ENCODE measurements at regions not wholly inside any gene's neighbourhood (a gene's known extent, or its start where the extent isn't known, plus 50 kb on each side); places are given as distances from the start of the nearest gene placed in this dataset.

- intact Hi-C loops (cut with micrococcal nuclease) (no loop called here), in situ Hi-C loops (cut with MboI) (no loop called here)
- H4K20me1 ChIP-seq (replicated peaks; ENCODE audit: control insufficient read depth, insufficient read depth, low read length) = no peaks in the 10 kb centered on the region
- FAIRE-seq (no peak), ATAC-seq (no peak), DNase-seq (ENCODE audit: extremely low read depth in 1 of 4, low spot score in 3 of 4) (no peak)
- no peaks in the 10 kb centered on the region for H3K9me3 ChIP-seq (replicated peaks; ENCODE audit: control insufficient read depth, insufficient read depth, low read depth, low read length)
- ChIA-PET CTCF (ENCODE audit: low intra/inter-chr PET ratio) (no interaction called here), POLR2A (interaction anchor here (0.6 to 1.0 kb wide), 2 partner anchors 24 to 81 kb away, joined by 3 to 4 read pairs; no protein-coding TSS in a partner anchor)
- H3K27ac ChIP-seq (ENCODE audit: extremely low read depth, low read depth, low read length) = no peak overlapping the region
- no peak overlapping the region for H3K4me3 ChIP-seq
- no peak overlapping the region for H2AFZ ChIP-seq (ENCODE audit: low read depth, low read length)
- 43% methylated on average over 6 of the region's 6 CpGs for WGBS (ENCODE audit: insufficient coverage, low coverage, missing lambda C conversion rate)
- H3K9ac ChIP-seq (ENCODE audit: insufficient read depth in 1 of 2, low read depth in 2 of 2, low read length in 2 of 2) = no peak overlapping the region
- peaks cover 0 to 25% of the 10 kb centered on the region in 2 experiments; a peak in 2 of 5 replicates for H3K27me3 ChIP-seq (ENCODE audit: control insufficient read depth in 2 of 2, insufficient read depth in 2 of 2, low read length in 2 of 2)
- no peaks in the 10 kb centered on the region for H3K79me2 ChIP-seq (ENCODE audit: control insufficient read depth, insufficient read depth, low read length)
- no peaks in the 10 kb centered on the region for H3K36me3 ChIP-seq (ENCODE audit: control insufficient read depth, insufficient read depth, low read length)
- peaks cover 11 to 29% of the 10 kb centered on the region in 2 experiments for H3K4me1 ChIP-seq (replicated peaks in 1 of 2; ENCODE audit: control insufficient read depth in 2 of 2, insufficient read depth in 2 of 2, low read length in 2 of 2)
- no TSS peak for BruUV-seq (replicated peaks)
- no peak overlapping the region for H3K4me2 ChIP-seq (ENCODE audit: insufficient read depth, low read length)
- H3K9me1 ChIP-seq (ENCODE audit: control insufficient read depth, insufficient read depth, low read length) = peaks cover 9% of the 10 kb centered on the region
- TF ChIP-seq HOXB6 (CRISPR knock-in tag; IDR thresholded peaks at IDR 0.05; ENCODE audit: borderline replicate concordance) (no peak), MCM5 (IDR thresholded peaks at IDR 0.05; ENCODE audit: low read depth) (no peak), PHF8 (IDR thresholded peaks at IDR 0.05; ENCODE audit: borderline replicate concordance, low read length) (no peak), ZNF830 (CRISPR knock-in tag; IDR thresholded peaks at IDR 0.05) (no peak), ZEB2 (IDR thresholded peaks at IDR 0.05) (no peak), EZH2 (IDR thresholded peaks at IDR 0.05; ENCODE audit: borderline replicate concordance, low read depth, low read length) (no peak), FIP1L1 (IDR thresholded peaks at IDR 0.05; ENCODE audit: low read depth, low read length, poor library complexity, severe bottlenecking) (no peak), NELFE (IDR thresholded peaks at IDR 0.05; ENCODE audit: insufficient read depth, insufficient read length) (no peak), HCFC1 (IDR thresholded peaks at IDR 0.05; ENCODE audit: low read depth, low read length) (no peak)
- TF ChIP-seq, protein P1, sequence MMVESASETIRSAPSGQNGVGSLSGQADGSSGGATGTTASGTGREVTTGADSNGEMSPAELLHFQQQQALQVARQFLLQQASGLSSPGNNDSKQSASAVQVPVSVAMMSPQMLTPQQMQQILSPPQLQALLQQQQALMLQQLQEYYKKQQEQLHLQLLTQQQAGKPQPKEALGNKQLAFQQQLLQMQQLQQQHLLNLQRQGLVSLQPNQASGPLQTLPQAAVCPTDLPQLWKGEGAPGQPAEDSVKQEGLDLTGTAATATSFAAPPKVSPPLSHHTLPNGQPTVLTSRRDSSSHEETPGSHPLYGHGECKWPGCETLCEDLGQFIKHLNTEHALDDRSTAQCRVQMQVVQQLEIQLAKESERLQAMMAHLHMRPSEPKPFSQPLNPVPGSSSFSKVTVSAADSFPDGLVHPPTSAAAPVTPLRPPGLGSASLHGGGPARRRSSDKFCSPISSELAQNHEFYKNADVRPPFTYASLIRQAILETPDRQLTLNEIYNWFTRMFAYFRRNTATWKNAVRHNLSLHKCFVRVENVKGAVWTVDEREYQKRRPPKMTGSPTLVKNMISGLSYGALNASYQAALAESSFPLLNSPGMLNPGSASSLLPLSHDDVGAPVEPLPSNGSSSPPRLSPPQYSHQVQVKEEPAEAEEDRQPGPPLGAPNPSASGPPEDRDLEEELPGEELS (CRISPR knock-in tag; IDR thresholded peaks at IDR 0.05; ENCODE audit: borderline replicate concordance) = no peak
Measured at GRCh38 chr6:3908961-3909360, 59.8 kb downstream of the FAM50B start.
